HG03103 (cell line): ENCODE measurements at regions not wholly inside any gene's neighbourhood (a gene's known extent, or its start where the extent isn't known, plus 50 kb on each side); places are given as distances from the start of the nearest gene placed in this dataset.

Experiments used
- ATAC-seq: cut with Tn5 transposase; IDR thresholded peaks from one replicate; pipeline ENCODE4 v1.9.1; 2021; ENCODE audit warnings: low read depth; ENCODE audit not compliant: unreplicated experiment

GRCh38 chr12:78402366-78403134 lies 462.0 kb upstream of the SYT1 start:
- no peak for ATAC-seq

GRCh38 chr12:78403136-78403535 lies 461.4 kb upstream of the SYT1 start:
- ATAC-seq = no peak

DNA sequence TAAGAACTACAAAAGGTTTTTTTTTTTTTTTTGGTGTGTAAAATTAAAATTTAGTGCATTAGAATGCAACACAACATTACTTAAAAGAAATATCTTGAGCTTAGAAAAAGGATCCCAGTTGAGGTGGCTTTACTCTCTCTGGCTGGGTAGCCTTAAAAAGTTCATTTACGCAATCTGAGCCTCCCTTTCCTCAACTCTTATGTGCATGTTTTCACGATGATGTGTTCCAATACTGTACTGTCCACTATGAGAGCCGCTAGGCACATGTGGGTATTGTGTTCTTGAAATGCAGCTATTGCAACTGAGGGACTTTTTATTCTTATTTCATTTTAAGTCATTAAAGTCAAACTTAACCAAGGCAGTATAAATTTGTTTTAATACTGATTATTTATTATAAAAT lies 460.9 kb upstream of the SYT1 start:
- no peak for ATAC-seq

DNA sequence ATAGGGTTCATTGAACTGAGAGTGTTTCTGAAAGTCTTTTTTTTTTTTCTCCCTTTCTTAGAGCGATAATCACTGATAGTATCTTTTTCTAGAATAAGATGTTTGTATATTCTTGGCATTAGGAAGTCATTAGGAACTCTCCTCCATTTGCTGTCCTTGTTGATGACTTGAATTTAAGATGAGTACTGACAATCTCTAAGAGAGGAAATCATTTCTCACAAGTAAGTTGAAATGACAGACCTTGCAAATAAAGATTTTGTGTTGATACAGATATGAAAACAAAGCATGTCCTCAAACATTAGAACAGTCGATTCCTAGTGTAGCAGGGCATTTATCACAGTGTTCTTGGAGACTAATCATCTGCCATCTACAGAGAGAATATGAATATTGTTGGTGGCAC lies 458.4 kb upstream of the SYT1 start:
- no peak for ATAC-seq

DNA sequence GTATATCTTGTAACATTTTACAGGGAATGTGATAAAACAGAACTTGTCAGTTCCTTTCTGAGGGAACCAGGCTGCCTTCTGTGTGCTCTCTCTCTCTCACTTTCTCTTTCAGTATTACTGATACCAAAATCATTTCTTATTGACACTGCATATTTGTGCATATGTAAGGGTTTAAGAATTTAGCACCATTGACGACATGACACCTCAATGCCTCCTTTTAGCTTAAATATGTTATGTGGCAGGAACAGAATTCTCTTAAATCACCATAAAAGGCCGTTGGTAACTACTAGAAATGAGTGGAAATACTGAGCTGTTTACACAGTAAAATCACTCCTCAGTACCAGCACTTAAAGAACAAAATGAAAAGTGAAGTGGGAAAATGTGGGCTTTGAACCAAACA lies 457.7 kb upstream of the SYT1 start:
- peak; percentile 95 for ATAC-seq

- ATAC-seq = no peak
These were observed 456.9 kb upstream of the SYT1 start for GRCh38 chr12:78407722-78408121.

- ATAC-seq = no peak
These were observed 450.5 kb upstream of the SYT1 start for GRCh38 chr12:78414071-78414470.

DNA sequence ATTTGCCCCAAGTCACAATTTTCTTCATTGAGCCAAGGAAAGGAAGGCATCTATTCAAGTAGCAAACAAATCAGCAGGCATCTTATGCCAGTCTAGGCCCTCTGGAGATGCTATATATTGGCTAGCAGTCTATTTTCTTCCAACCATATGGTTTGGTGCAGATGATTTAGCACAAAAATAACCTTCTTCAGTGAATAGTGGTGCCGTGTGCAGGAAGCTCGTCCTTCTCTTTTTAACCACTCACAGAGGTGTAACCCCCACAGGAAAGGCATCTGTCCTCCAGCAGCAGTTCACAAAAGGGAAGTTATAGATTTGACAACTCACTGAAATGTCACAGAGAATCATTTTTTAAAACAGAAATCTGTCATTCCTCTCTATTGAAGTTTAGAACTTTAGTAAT lies 445.7 kb upstream of the SYT1 start:
- peak; percentile 75 for ATAC-seq

GRCh38 chr12:78419513-78419912 lies 445.1 kb upstream of the SYT1 start:
- ATAC-seq = no peak

GRCh38 chr12:78420991-78421390 lies 443.6 kb upstream of the SYT1 start:
- ATAC-seq = no peak

GRCh38 chr12:78430551-78430950 lies 434.0 kb upstream of the SYT1 start:
- ATAC-seq = no peak

- no peak for ATAC-seq
These were observed 432.6 kb upstream of the SYT1 start for GRCh38 chr12:78431931-78432330.

- no peak for ATAC-seq
These were observed 424.9 kb upstream of the SYT1 start for GRCh38 chr12:78439666-78440065.

GRCh38 chr12:78441737-78442453 lies 422.7 kb upstream of the SYT1 start:
- ATAC-seq = no peak

DNA sequence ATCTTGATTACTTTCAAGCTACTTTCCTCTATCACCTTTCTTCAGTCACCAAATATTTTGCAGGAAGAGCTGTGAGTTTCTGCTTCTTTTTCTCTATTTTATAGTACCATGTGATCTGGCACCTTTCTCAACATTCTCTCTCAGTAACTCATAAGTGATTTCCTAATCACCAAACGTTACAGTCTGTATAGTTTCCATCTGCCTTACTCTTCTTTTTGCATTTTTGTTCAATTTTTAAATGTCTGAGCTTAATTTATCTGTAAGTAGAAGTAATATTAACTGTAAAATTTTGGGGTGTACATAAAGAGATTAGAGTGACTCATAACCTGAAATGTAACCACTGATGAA lies 422.1 kb upstream of the SYT1 start:
- ATAC-seq = no peak

DNA sequence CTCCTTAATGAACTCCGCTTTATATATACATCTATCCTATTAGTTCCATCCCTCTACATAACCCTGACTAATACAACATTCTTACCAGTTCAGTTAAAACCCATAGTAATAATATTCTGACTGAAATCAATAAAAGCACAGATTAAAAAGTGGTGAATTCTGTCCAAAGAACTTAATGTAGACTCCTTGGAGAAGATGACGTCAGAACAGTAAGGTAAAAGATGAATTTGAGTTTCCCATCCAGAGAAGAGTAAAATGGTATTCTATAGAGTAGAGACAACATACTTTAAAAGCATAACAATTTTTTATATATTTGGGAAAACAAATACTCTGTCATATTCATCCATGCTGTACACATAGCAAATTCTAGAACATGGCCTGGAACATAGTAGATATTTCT lies 418.0 kb upstream of the SYT1 start:
- no peak for ATAC-seq

DNA sequence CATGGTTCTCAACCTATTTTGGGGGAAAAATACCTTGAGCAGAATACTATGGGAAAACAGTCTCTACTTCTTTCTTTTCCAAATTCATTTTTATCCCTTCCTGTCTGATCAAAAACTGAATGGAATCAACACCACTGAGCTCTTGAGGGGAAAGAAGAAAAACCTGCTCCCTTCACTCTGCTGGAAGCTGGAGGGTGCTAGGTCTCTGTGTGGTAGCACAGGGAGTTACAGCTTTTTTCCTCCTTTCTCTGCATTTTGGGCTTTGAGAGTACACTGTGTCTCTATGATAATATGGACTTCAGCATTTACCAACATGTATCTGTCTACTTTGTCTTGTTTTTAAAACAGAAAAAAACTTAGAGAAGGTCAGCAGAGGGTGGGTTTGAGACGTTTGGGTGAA lies 417.2 kb upstream of the SYT1 start:
- ATAC-seq = no peak

- ATAC-seq = no peak
These were observed 415.9 kb upstream of the SYT1 start for GRCh38 chr12:78448692-78449091.

GRCh38 chr12:78455991-78456390 lies 408.6 kb upstream of the SYT1 start:
- ATAC-seq = no peak

DNA sequence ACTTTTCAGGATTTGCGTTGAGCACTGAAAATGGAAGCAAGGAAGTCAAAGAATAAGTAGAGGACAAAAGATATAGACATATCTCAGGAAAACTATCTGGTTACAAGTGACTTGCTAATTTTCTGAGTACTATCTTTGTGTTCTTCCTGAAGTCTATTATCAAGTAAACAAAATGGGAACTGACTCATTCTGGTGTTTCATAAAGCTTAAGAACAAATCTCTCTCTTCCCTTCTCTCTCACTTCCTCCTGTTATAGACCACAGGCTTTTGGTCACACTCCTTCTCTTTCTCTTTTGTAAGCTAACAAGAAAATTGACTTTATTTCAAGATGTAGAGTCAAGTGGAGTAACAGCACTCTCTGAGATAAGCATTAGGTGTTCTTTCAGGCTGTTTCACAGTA lies 406.6 kb upstream of the SYT1 start:
- ATAC-seq = peak; percentile 100

DNA sequence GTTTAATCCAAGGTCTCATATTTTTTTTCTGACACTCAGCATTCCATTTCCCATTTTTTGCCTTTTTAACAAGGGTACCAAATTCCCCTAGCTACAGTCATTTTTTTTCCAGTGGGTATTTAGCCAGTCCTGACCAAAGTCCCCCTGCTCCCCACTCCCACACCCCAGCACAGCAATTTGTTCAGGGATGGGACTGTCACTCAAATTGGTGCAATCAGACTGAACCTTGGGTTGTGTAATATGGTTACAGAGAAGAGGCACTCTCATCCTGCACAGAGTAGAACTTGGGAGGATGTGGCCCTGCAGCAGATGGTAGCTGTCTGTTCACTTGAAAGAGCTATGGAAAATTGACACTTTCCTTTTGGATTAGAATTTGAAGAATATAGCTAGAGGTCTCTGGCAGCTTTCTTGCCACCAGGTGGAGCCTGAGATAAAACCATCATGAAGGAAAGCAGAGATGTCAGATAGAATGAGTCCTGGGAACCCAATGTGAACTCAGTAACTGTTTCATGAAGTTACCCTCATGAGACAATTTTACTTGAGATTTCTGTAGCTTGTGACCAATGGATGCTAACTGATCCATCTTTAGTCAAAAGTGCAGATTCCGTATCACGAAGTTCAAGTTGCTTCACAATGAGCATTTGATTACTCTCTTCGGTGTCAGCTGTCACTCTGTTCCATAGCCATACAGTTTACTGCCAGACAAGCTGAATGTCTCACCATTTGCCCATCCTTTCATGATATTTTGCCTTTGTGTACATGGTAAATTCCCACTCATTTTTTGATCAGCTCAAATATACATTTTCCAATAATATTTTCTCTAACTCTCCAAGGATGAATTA lies 394.0 kb upstream of the SYT1 start:
- ATAC-seq = no peak
